CD4-positive, CD25-positive, alpha-beta regulatory T cell (primary cell): ENCODE measurements at regions not wholly inside any gene's neighbourhood (a gene's known extent, or its start where the extent isn't known, plus 50 kb on each side); places are given as distances from the start of the nearest gene placed in this dataset.

Source experiments
- ATAC-seq, 2 donors: fragments of 150-1000 bp; cut with Tn5 transposase; one replicate each; pipeline ENCODE4 v1.10.0; 2021; ENCODE audit warnings: low read depth in 2 of 2, moderate number of reproducible peaks in 2 of 2, moderate library complexity in 1 of 2
- DNase-seq, 3 donors: peaks; one replicate each; pipeline versions ENCODE4 v3.0.0 to v3.0.0-alpha.2; 2012 to 2022; ENCODE audit warnings: mixed read lengths in 1 of 3
- H3K27ac ChIP-seq: one replicate; pipeline ENCODE4 v1.7.0; 2013; ENCODE audit warnings: mild to moderate bottlenecking, low read length; ENCODE audit not compliant: insufficient read depth, poor library complexity, severe bottlenecking
- H3K27me3 ChIP-seq: one replicate; pipeline ENCODE4 v1.7.0; 2013; ENCODE audit warnings: low read length; ENCODE audit not compliant: control insufficient read depth, insufficient read depth
- H3K36me3 ChIP-seq: one replicate; pipeline ENCODE4 v1.7.0; 2013; ENCODE audit warnings: mild to moderate bottlenecking, low read length, moderate library complexity; ENCODE audit not compliant: control insufficient read depth, insufficient read depth
- H3K4me1 ChIP-seq: 2 replicates; pipeline ENCODE4 v1.7.0; 2013; ENCODE audit warnings: mild to moderate bottlenecking, low read length; ENCODE audit not compliant: insufficient read depth, control insufficient read depth, poor library complexity, severe bottlenecking
- H3K4me3 ChIP-seq: one replicate; pipeline ENCODE4 v1.7.0; 2013; ENCODE audit warnings: low read depth, mild to moderate bottlenecking, low read length, moderate library complexity
- H3K9me3 ChIP-seq, 2 experiments: 1 replicate in 1 of 2; 2 replicates in 1 of 2; pipeline ENCODE4 v1.7.0; 2013; ENCODE audit warnings: low read length in 2 of 2, mild to moderate bottlenecking in 1 of 2, moderate library complexity in 1 of 2; ENCODE audit not compliant: control insufficient read depth in 2 of 2
- H3K27ac Mint-ChIP-seq, 3 donors: one replicate each; pipeline ENCODE4 v1.8.0; 2020 to 2022; ENCODE audit warnings: mild to moderate bottlenecking in 3 of 3, mixed read lengths in 3 of 3, moderate library complexity in 2 of 3
- H3K27me3 Mint-ChIP-seq: one replicate; pipeline ENCODE4 v1.8.0; 2022; ENCODE audit warnings: mild to moderate bottlenecking, mixed read lengths
- H3K36me3 Mint-ChIP-seq: one replicate; pipeline ENCODE4 v1.8.0; 2020; ENCODE audit warnings: mixed read lengths
- H3K4me1 Mint-ChIP-seq, 4 donors: one replicate each; pipeline ENCODE4 v1.8.0; 2020 to 2022; ENCODE audit warnings: mixed read lengths in 4 of 4, mild to moderate bottlenecking in 1 of 4
- H3K4me3 Mint-ChIP-seq, 4 donors: one replicate each; pipeline ENCODE4 v1.8.0; 2020 to 2022; ENCODE audit warnings: mild to moderate bottlenecking in 4 of 4, mixed read lengths in 4 of 4, moderate library complexity in 3 of 4
- H3K9me3 Mint-ChIP-seq, 7 donors: one replicate each; pipeline ENCODE4 v1.8.0; 2020 to 2022; ENCODE audit warnings: mixed read lengths in 7 of 7, mild to moderate bottlenecking in 3 of 7, moderate library complexity in 2 of 7

DNA sequence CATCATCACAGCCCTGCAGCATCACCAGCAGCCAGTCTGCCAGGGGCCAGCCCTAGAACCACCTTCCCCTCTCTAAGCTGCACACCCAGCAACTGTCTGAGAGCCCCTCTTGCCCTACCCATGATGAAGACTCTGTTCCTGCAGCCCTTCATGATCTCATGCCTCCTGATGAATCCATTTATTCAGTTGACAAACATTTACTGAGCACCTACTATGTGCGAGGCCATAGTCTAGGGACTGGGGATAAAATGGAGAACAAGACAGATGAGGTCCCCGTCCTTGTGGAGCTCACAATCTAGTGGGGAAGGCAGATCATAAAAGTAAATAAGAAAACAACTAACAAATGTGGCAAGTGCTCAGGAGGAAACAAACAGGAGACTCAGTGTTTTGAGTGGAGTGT, 96.3 kb downstream of the PCDH1 start:
- Mint-ChIP-seq H3K9me3 (no peaks in the 10 kb centered on the region), H3K4me1 (no peaks in the 10 kb centered on the region), H3K36me3 (no peaks in the 10 kb centered on the region), H3K27me3 (peaks cover 21% of the 10 kb centered on the region), H3K4me3 (no peak overlapping the region), H3K27ac (no peak overlapping the region)
- no peak for ATAC-seq
- Histone ChIP-seq H3K27me3 (no peaks in the 10 kb centered on the region), H3K9me3 (no peaks in the 10 kb centered on the region), H3K27ac (no peak overlapping the region), H3K4me3 (no peak overlapping the region), H3K4me1 (no peaks in the 10 kb centered on the region), H3K36me3 (no peaks in the 10 kb centered on the region)
- no peak for DNase-seq

DNA sequence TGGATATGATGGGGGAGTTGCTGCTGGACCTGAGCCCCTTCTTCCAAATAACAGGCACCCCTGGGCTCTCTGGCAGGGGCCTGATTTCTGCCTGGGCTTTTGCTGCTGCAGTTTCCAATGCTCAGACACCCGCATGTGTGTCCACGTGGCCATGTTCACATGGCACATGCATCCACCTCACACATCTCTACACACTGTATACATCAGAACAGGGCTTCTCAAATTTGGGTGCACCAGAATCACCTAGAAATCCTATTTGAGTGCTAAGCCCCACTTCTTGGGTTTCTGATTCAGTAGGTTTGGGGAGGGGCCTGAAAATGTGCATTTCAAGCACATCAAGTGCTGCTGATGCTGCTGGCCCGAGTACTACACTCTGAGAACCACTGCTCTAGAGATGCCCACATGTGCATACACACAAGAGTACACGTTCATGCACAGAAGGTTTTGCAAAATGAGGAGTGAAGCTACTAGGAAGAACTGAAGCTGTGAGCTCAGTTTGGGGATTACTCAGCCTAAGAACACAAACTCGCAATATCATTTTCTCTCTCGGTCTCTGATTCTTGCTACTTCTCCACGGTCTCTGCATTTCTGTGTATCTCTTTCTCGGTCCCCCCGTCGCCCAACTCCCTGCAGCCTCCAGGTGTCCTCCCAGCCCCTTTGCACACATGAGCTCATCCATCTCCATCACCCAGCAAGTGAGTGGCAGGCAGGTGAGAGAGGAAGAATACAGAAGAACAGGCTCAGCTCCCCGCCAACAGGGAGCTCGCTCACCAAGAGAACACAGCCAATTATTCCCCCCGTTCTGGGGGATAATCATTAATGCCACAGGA, 97.0 kb downstream of the PCDH1 start:
- no peaks in the 10 kb centered on the region for H3K36me3 ChIP-seq
- Mint-ChIP-seq H3K9me3 (no peaks in the 10 kb centered on the region), H3K27ac (no peak overlapping the region), H3K36me3 (no peaks in the 10 kb centered on the region), H3K4me1 (no peaks in the 10 kb centered on the region), H3K27me3 (peaks cover 22% of the 10 kb centered on the region), H3K4me3 (peak overlapping the region in 1 of 4 donors; percentile 34)
- DNase-seq (no peak), ATAC-seq (no peak)
- H3K27me3 ChIP-seq, result no peaks in the 10 kb centered on the region
- H3K4me1 ChIP-seq, result no peaks in the 10 kb centered on the region
- H3K27ac ChIP-seq, result no peak overlapping the region
- no peak overlapping the region for H3K4me3 ChIP-seq
- H3K9me3 ChIP-seq, result no peaks in the 10 kb centered on the region

DNA sequence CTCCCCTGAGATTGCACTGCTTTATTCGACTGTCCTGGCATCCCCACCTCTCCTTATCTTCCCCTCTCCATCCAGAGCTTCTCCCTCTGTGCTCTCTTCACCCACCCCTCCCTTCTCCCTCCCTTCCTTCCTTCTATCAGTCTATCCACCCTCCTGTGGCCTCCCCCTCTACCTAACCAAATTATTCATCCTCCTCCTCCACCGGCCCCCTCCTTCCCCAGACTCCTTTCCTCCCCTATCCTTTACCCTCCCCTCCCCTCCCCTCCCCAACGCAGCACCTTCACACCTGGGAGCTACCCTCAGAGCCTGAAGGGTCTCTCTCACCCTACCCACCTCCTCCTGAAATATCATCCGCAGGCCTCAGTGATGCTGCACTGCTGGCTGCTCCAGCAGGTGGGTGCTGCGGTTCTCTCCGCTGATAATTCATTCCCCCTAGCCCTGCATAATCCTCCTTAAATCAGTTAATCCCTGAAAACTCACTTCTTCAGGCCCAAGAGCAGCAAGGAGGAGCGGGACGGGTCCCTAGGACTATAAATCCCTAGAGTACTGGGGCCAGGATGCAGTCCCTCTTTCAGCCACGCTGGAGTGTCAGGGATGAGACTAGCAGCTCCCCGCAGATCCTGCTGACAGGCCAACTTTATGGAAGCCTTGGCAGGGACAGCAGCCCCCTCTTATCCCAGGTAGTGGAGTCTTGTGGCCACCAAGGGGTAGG, 97.8 kb downstream of the PCDH1 start:
- H3K27ac ChIP-seq, result no peak overlapping the region
- no peak overlapping the region for H3K4me3 ChIP-seq
- no peak overlapping the region for H3K4me3 Mint-ChIP-seq
- peaks cover 22% of the 10 kb centered on the region for H3K27me3 Mint-ChIP-seq
- H3K4me1 Mint-ChIP-seq, result no peaks in the 10 kb centered on the region
- ATAC-seq (no peak), DNase-seq (no peak)
- H3K27me3 ChIP-seq, result no peaks in the 10 kb centered on the region
- H3K36me3 ChIP-seq, result no peaks in the 10 kb centered on the region
- no peaks in the 10 kb centered on the region for H3K4me1 ChIP-seq
- H3K9me3 Mint-ChIP-seq, result no peaks in the 10 kb centered on the region
- H3K36me3 Mint-ChIP-seq, result no peaks in the 10 kb centered on the region
- no peak overlapping the region for H3K27ac Mint-ChIP-seq
- H3K9me3 ChIP-seq, result no peaks in the 10 kb centered on the region

DNA sequence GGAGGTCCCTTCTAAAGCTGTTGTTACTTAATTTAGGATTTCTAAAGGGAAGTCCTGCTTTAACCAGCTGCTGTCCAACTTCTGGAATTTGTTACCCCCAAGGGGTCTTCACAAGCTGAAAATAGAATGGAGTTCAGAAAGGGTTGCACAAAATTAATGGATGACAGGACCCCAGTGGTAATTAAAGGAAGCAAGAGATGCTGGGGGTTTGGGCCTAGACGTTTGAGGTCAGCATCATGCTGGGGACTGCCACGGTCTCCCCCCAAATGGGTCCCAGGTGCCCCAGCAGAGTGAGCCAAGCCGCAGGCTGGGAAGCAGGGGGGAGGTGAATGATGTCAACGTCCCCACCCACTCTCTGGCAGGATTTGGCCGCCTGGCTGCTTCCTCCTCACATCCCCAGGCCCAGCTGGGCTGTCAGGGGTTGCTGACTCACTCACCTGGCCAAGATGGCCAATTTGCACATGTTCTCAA, 97.5 kb upstream of the ARAP3 start:
- Mint-ChIP-seq H3K36me3 (no peaks in the 10 kb centered on the region), H3K4me1 (no peaks in the 10 kb centered on the region), H3K9me3 (no peaks in the 10 kb centered on the region), H3K27me3 (peaks cover 22% of the 10 kb centered on the region), H3K27ac (no peak overlapping the region), H3K4me3 (no peak overlapping the region)
- Histone ChIP-seq H3K4me1 (no peaks in the 10 kb centered on the region), H3K27me3 (no peaks in the 10 kb centered on the region), H3K36me3 (no peaks in the 10 kb centered on the region), H3K9me3 (no peaks in the 10 kb centered on the region), H3K27ac (no peak overlapping the region), H3K4me3 (no peak overlapping the region)
- DNase-seq (no peak), ATAC-seq (no peak)

DNA sequence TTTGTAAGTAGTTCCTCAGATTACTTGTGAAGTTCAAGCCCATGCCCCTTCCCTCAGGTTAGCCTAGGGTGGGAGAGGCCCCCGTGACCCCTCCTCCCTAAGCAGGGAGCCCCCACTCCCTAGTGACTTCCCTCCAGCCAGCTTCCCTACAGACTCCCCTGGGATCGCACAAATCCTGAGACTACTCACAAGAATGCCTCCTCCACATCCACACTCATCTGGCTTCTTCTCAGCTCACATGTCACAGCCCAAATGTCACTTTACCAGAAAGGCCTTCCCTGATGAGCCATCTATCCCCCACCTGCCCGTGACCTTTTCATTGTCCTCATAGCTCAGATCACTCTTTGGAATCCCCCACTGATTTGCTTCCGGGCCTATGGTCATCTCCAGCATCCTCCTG, 96.7 kb upstream of the ARAP3 start:
- Mint-ChIP-seq H3K4me3 (no peak overlapping the region), H3K27ac (no peak overlapping the region)

DNA sequence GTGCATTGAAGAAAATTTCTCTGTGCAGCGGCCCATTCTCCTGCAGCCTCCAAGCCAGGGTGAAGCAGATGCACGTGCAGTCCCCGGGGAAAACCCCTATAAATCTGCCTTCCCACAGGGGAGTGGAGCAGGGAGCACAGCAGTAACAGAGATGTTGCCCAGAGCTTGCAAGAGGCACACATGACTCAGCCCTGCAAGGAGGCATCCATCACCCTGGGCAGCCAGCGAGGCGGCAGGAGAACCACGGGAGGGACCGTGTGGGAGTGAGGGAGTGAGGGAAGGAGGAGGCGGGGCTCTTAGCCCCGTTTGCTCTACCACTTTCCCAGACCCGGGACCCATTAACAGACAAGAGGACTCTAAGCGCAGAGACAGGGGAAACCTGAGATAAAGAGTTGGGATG, 96.2 kb upstream of the ARAP3 start:
- no peak overlapping the region for H3K27ac ChIP-seq
- Mint-ChIP-seq H3K36me3 (no peaks in the 10 kb centered on the region), H3K9me3 (no peaks in the 10 kb centered on the region), H3K27ac (no peak overlapping the region), H3K27me3 (peaks cover 22% of the 10 kb centered on the region), H3K4me1 (no peaks in the 10 kb centered on the region), H3K4me3 (no peak overlapping the region)
- H3K4me1 ChIP-seq, result no peaks in the 10 kb centered on the region
- no peak for ATAC-seq
- no peaks in the 10 kb centered on the region for H3K36me3 ChIP-seq
- H3K27me3 ChIP-seq, result no peaks in the 10 kb centered on the region
- H3K9me3 ChIP-seq, result no peaks in the 10 kb centered on the region
- DNase-seq, result no peak
- no peak overlapping the region for H3K4me3 ChIP-seq

More for the DNA sequence above, 96.7 kb upstream of the ARAP3 start:
- Histone ChIP-seq H3K4me1 (no peaks in the 10 kb centered on the region), H3K4me3 (no peak overlapping the region), H3K27me3 (no peaks in the 10 kb centered on the region), H3K27ac (no peak overlapping the region), H3K36me3 (no peaks in the 10 kb centered on the region), H3K9me3 (no peaks in the 10 kb centered on the region)
- Mint-ChIP-seq H3K27me3 (peaks cover 22% of the 10 kb centered on the region), H3K36me3 (no peaks in the 10 kb centered on the region), H3K9me3 (no peaks in the 10 kb centered on the region), H3K4me1 (no peaks in the 10 kb centered on the region)
- no peak for ATAC-seq
- DNase-seq, result no peak

DNA sequence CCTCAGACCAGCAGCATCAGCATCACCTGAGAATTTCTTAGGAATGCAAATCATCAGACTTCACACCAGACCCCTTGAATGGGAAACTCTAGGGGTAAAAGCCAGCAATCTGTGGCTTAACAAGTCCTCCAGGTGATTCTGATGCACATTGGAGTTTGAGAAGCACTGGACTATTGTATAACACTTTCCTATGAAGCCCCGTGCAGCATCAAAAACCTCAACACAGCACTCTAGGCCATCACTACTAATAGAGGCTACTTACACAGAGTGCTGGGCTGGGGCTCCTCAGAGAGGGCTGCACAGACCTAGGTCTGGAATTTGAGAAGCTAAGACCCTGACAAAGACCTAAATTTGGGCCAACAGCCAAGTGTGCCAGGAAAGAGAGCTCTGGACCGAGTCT, 95.7 kb upstream of the ARAP3 start:
- Mint-ChIP-seq H3K27me3 (peaks cover 23% of the 10 kb centered on the region), H3K27ac (no peak overlapping the region), H3K9me3 (no peaks in the 10 kb centered on the region), H3K4me3 (no peak overlapping the region), H3K4me1 (no peaks in the 10 kb centered on the region), H3K36me3 (no peaks in the 10 kb centered on the region)
- H3K36me3 ChIP-seq, result no peaks in the 10 kb centered on the region
- H3K4me1 ChIP-seq, result no peaks in the 10 kb centered on the region
- no peak for ATAC-seq
- H3K4me3 ChIP-seq, result no peak overlapping the region
- no peaks in the 10 kb centered on the region for H3K27me3 ChIP-seq
- H3K27ac ChIP-seq, result no peak overlapping the region
- no peak for DNase-seq
- H3K9me3 ChIP-seq, result no peaks in the 10 kb centered on the region

DNA sequence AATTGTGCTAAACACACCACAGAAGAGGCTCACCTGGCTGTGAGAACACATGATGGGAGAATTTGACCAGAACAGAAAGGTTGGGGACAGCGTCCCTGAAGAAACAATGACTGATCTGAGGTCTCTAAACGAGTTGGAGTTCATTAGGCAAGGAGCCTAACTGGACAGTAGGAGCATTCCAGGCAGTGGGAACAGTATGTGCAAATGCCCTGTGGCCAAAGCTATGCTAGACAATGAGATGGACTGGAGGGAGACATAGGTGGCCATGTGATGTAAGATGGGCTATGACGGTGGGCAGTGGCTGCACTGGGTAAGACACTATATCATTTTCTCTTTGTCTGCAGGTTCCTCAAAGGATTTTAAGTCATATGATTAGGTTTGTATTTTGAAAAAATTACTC, 95.1 kb upstream of the ARAP3 start:
- H3K4me1 ChIP-seq, result no peaks in the 10 kb centered on the region
- H3K27ac ChIP-seq, result no peak overlapping the region
- no peaks in the 10 kb centered on the region for H3K36me3 ChIP-seq
- Mint-ChIP-seq H3K9me3 (no peaks in the 10 kb centered on the region), H3K4me1 (no peaks in the 10 kb centered on the region), H3K4me3 (no peak overlapping the region), H3K27me3 (peaks cover 23% of the 10 kb centered on the region), H3K27ac (no peak overlapping the region), H3K36me3 (no peaks in the 10 kb centered on the region)
- no peaks in the 10 kb centered on the region for H3K27me3 ChIP-seq
- DNase-seq (no peak), ATAC-seq (no peak)
- H3K4me3 ChIP-seq, result no peak overlapping the region
- H3K9me3 ChIP-seq, result no peaks in the 10 kb centered on the region
